Neural progenitor cell (in vitro differentiated cells): ENCODE measurements at regions not wholly inside any gene's neighbourhood (a gene's known extent, or its start where the extent isn't known, plus 50 kb on each side); places are given as distances from the start of the nearest gene placed in this dataset.

Experiments
- EZH2 ChIP-seq: fragments of 200-600 bp; sonication (generic); IDR thresholded peaks from 2 replicates; pipeline ENCODE4 v1.6.1; 2017; ENCODE audit warnings: antibody characterized with exemption, mild to moderate bottlenecking, moderate library complexity
- EZH2phosphoT487 ChIP-seq: fragments of 200-600 bp; sonication (generic); IDR thresholded peaks from 2 replicates; pipeline ENCODE4 v1.6.1; 2017; ENCODE audit warnings: antibody characterized with exemption
- TF ChIP-seq, protein P1 (sequence below): fragments of 200-600 bp; sonication (generic); IDR thresholded peaks from 2 replicates; pipeline ENCODE4 v1.5.1; 2017; ENCODE audit warnings: antibody characterized with exemption, mild to moderate bottlenecking

DNA sequence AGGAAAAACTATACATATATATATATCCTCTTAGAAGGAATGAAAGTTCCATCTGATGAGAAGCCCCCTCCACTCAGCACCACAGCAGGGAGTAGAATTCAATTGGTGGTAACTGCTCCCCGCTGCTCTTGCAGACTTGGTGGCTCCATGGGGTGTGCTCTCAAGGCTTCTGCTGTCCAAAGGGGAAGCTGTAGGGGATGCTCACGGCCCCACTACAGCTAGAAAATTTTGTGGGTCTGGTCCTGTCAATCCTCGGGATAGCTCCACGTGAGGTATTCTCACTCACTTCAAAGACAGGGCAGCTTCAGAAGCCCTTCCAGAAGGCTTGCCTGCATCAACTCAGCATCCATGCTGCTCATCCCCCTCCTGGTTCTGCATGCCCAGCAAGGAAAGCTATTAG is 247.2 kb downstream of the CETN3 start:
- TF ChIP-seq, protein P1, sequence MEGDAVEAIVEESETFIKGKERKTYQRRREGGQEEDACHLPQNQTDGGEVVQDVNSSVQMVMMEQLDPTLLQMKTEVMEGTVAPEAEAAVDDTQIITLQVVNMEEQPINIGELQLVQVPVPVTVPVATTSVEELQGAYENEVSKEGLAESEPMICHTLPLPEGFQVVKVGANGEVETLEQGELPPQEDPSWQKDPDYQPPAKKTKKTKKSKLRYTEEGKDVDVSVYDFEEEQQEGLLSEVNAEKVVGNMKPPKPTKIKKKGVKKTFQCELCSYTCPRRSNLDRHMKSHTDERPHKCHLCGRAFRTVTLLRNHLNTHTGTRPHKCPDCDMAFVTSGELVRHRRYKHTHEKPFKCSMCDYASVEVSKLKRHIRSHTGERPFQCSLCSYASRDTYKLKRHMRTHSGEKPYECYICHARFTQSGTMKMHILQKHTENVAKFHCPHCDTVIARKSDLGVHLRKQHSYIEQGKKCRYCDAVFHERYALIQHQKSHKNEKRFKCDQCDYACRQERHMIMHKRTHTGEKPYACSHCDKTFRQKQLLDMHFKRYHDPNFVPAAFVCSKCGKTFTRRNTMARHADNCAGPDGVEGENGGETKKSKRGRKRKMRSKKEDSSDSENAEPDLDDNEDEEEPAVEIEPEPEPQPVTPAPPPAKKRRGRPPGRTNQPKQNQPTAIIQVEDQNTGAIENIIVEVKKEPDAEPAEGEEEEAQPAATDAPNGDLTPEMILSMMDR: no peak
- no peak for TF ChIP-seq EZH2
- TF ChIP-seq EZH2phosphoT487: no peak
